Mesendoderm (in vitro differentiated cells): ENCODE measurements at regions not wholly inside any gene's neighbourhood (a gene's known extent, or its start where the extent isn't known, plus 50 kb on each side); places are given as distances from the start of the nearest gene placed in this dataset.
A peak's percentile ranks its signal among the peaks of the same experiment; 100 is the strongest.

Experiments used
- DNase-seq: peaks from one replicate; pipeline ENCODE4 v3.0.0; 2013
- H2AK5ac ChIP-seq: 2 replicates; pipeline ENCODE4 v1.6.1; 2013; ENCODE audit warnings: low read length, inconsistent platforms
- H2BK120ac ChIP-seq: 2 replicates; pipeline ENCODE4 v1.6.1; 2013; ENCODE audit warnings: low read depth, mild to moderate bottlenecking, low read length, moderate library complexity, mixed read lengths
- H2BK15ac ChIP-seq: replicated peaks from 2 replicates; pipeline ENCODE4 v1.6.1; 2013; ENCODE audit warnings: low read depth, mild to moderate bottlenecking, moderate library complexity
- H2BK5ac ChIP-seq: 2 replicates; pipeline ENCODE4 v1.6.1; 2013; ENCODE audit warnings: low read length, inconsistent platforms
- H3K18ac ChIP-seq: 2 replicates; pipeline ENCODE4 v1.6.1; 2013; ENCODE audit warnings: mild to moderate bottlenecking, low read length, mixed read lengths
- H3K23ac ChIP-seq: one replicate; pipeline ENCODE4 v1.6.1; 2013; ENCODE audit warnings: low read length
- H3K27ac ChIP-seq: 2 replicates; pipeline ENCODE4 v1.5.1; 2013; ENCODE audit warnings: low read depth, mild to moderate bottlenecking, inconsistent platforms, low read length, moderate library complexity
- H3K27me3 ChIP-seq: 2 replicates; pipeline ENCODE4 v1.6.1; 2013; ENCODE audit warnings: low read length, control low read depth, mild to moderate bottlenecking, inconsistent platforms; ENCODE audit not compliant: insufficient read depth, poor library complexity
- H3K36me3 ChIP-seq: 2 replicates; pipeline ENCODE4 v1.6.1; 2013; ENCODE audit warnings: low read length, inconsistent platforms; ENCODE audit not compliant: control insufficient read depth, insufficient read depth
- H3K4ac ChIP-seq: one replicate; pipeline ENCODE4 v1.6.1; 2013; ENCODE audit warnings: low read depth, mild to moderate bottlenecking, low read length, moderate library complexity
- H3K4me1 ChIP-seq: 2 replicates; pipeline ENCODE4 v1.6.1; 2013; ENCODE audit warnings: low read depth, low read length, inconsistent platforms; ENCODE audit not compliant: control insufficient read depth
- H3K4me2 ChIP-seq: 2 replicates; pipeline ENCODE4 v1.6.1; 2013; ENCODE audit warnings: low read length
- H3K4me3 ChIP-seq: 2 replicates; pipeline ENCODE4 v1.5.1; 2013; ENCODE audit warnings: mild to moderate bottlenecking, low read length
- H3K56ac ChIP-seq: one replicate; pipeline ENCODE4 v1.6.1; 2013; ENCODE audit warnings: low read length
- H3K79me1 ChIP-seq: 2 replicates; pipeline ENCODE4 v1.6.1; 2013; ENCODE audit warnings: low read length, inconsistent platforms
- H3K79me2 ChIP-seq: 2 replicates; pipeline ENCODE4 v1.6.1; 2013; ENCODE audit warnings: mild to moderate bottlenecking, low read length; ENCODE audit not compliant: control insufficient read depth, insufficient read depth
- H3K9ac ChIP-seq: 2 replicates; pipeline ENCODE4 v1.6.1; 2013; ENCODE audit warnings: low read length, inconsistent platforms
- H4K5ac ChIP-seq: one replicate; pipeline ENCODE4 v1.6.1; 2013; ENCODE audit warnings: low read length
- H4K8ac ChIP-seq: one replicate; pipeline ENCODE4 v1.6.1; 2013; ENCODE audit warnings: low read depth, mild to moderate bottlenecking, control low read depth, low read length, moderate library complexity
- WGBS: extraction: QIAGEN DNeasy Blood & Tissue Kit; methylation state at CpG from one replicate; pipeline ENCODE4 v1.1.7; 2013; ENCODE audit warnings: low lambda C conversion rate, missing lambda C conversion rate; ENCODE audit not compliant: insufficient coverage; ENCODE audit errors: extremely low coverage; 5-methylcytosine and 5-hydroxymethylcytosine counted together

DNA sequence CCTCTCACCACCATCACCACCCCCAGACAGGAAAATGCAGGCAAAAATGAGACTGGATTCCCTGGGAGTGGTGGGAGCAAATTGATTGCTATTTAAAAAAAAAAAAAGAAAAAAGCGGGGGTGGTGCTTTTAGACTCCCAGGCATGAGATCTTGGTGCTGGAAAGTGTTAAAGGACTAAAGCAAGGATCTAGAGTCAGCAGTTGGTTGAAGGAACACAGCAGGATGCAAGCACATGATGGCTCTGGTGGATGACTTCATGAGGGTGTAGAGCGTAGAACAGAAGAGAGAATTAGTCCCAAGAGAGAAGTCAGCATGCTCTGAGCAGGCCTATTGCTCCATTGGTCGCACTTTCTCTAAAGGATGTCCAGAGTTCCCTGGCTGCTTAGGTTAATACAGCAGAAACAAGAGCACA is 183.8 kb upstream of the HMGA2 start:
- Histone ChIP-seq H2BK15ac (peak overlapping the region; percentile 85), H3K4me2 (no peak overlapping the region), H3K23ac (no peak overlapping the region), H3K27ac (no peak overlapping the region), H3K79me2 (no peaks in the 10 kb centered on the region), H3K4me3 (no peak overlapping the region), H4K5ac (no peak overlapping the region), H3K4ac (no peak overlapping the region), H3K27me3 (no peaks in the 10 kb centered on the region), H3K18ac (peak overlapping the region; percentile 20), H2AK5ac (no peak overlapping the region), H2BK120ac (no peak overlapping the region), H3K36me3 (no peaks in the 10 kb centered on the region), H3K9ac (no peak overlapping the region), H3K79me1 (no peaks in the 10 kb centered on the region), H3K56ac (no peak overlapping the region), H4K8ac (no peak overlapping the region), H2BK5ac (no peak overlapping the region), H3K4me1 (no peaks in the 10 kb centered on the region)
- no peak for DNase-seq
- WGBS = no CpG with 5 or more reads among the region's 3 CpGs

DNA sequence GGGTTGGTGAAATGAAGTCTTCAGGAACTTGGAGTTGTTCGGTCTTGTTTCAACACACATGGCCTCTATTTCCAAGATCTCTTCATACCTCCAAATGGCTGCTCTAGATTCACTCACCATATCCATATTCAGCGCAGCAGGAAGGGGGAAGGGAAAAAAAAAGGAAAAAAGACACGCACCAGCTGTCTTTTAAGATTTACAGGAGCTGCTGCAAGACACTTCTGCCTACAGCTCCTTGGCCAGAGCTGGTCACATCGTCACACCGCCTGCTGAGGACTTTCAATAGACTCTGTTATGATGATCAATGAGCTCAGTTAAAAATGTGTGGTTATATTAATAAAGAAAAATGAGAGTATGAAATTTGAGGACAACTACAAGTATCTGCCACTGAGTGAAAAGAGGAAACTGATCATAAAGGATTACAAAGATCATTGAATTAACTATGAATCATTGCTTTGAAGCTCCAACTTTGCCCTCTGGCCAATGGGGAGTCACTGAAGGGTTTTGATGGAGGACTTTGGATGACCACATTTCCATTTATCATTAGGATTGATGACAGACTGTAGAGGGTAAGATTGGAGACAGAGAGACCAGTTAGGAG is 182.1 kb upstream of the HMGA2 start:
- H3K4me3 ChIP-seq = no peak overlapping the region
- no peak overlapping the region for H4K8ac ChIP-seq

DNA sequence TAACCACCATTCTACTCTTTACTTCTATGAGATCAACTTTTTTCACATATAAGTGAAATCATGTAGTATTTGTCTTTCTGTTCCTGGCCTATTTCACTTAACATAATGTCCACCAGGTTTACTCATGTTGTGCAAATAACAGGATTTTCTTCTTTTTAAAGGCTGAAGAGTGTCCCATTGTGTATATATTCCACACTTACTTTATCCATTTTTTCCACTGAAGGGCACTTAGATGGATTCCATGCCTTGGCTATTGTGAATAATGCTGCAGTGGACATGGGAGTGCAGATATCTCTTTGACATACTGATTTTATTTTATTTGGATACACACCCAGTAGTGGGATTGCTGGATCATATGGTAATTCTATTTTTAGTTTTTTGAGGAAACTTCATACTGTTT is 181.1 kb upstream of the HMGA2 start:
- Histone ChIP-seq H3K4me3 (no peak overlapping the region), H2BK15ac (no peak overlapping the region), H4K5ac (no peak overlapping the region), H3K9ac (no peak overlapping the region), H4K8ac (no peak overlapping the region), H3K27ac (no peak overlapping the region), H3K23ac (no peak overlapping the region), H3K79me1 (no peaks in the 10 kb centered on the region), H3K56ac (no peak overlapping the region), H2BK120ac (no peak overlapping the region), H2BK5ac (no peak overlapping the region), H3K36me3 (no peaks in the 10 kb centered on the region), H3K79me2 (no peaks in the 10 kb centered on the region), H3K4me2 (no peak overlapping the region), H3K4me1 (no peaks in the 10 kb centered on the region), H3K27me3 (no peaks in the 10 kb centered on the region), H2AK5ac (no peak overlapping the region), H3K4ac (no peak overlapping the region), H3K18ac (no peak overlapping the region)
- DNase-seq = no peak

More for the DNA sequence above, 182.1 kb upstream of the HMGA2 start:
- Histone ChIP-seq H2AK5ac (no peak overlapping the region), H3K27ac (no peak overlapping the region), H2BK120ac (no peak overlapping the region), H4K5ac (no peak overlapping the region), H3K36me3 (no peaks in the 10 kb centered on the region), H2BK15ac (no peak overlapping the region), H3K23ac (no peak overlapping the region), H3K56ac (no peak overlapping the region), H2BK5ac (no peak overlapping the region), H3K4me1 (no peaks in the 10 kb centered on the region), H3K79me1 (no peaks in the 10 kb centered on the region), H3K27me3 (no peaks in the 10 kb centered on the region), H3K18ac (no peak overlapping the region), H3K4ac (no peak overlapping the region), H3K79me2 (no peaks in the 10 kb centered on the region), H3K4me2 (no peak overlapping the region), H3K9ac (no peak overlapping the region)
- no CpG with 5 or more reads among the region's 5 CpGs for WGBS
- DNase-seq = no peak

DNA sequence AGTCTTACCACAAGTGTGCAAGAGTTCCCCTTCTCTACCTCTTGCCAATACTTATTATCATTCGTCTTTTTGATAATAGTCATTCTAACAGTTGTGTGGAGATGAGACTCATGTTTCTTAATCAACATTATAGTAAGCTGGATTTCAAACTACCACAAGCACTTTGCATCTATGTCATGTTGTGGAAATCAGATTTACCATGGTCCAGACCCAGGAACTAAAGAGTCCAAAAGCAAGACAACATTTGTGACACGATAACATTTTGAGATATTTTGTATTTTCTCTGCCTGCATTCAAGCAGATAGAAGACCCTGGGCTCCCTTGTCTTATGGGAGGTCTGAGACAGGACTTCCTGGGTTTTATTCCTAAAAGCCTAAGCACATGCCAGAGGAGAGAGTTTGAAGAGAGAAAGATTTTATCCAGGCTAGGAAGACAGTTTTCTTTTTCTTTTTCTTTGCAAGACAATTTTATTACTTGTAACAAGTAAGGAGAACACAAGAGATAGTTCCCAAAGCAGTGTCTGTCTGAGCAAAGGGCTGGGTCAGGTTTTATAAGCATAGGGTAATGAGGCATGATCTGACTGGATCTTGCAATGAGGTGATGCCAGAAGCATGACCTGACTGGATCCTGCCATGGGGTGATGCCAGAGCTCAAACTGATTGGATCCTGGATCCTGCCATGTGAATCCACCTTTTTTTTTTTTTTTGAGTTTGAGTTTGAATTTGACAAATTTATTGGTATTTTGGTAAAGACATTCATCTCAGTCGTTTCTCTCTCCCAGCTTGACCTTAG is 180.5 kb upstream of the HMGA2 start:
- Histone ChIP-seq H2AK5ac (no peak overlapping the region), H3K18ac (no peak overlapping the region), H3K23ac (no peak overlapping the region), H3K56ac (no peak overlapping the region), H2BK15ac (peak overlapping the region; percentile 59), H3K79me1 (no peaks in the 10 kb centered on the region), H3K4me1 (no peaks in the 10 kb centered on the region), H3K4ac (no peak overlapping the region), H3K27me3 (no peaks in the 10 kb centered on the region), H3K4me2 (no peak overlapping the region), H3K36me3 (no peaks in the 10 kb centered on the region), H3K27ac (no peak overlapping the region), H3K9ac (no peak overlapping the region), H4K5ac (no peak overlapping the region), H2BK5ac (no peak overlapping the region), H3K4me3 (no peak overlapping the region), H3K79me2 (no peaks in the 10 kb centered on the region), H4K8ac (no peak overlapping the region), H2BK120ac (no peak overlapping the region)
- no CpG with 5 or more reads among the region's 3 CpGs for WGBS
- no peak for DNase-seq

DNA sequence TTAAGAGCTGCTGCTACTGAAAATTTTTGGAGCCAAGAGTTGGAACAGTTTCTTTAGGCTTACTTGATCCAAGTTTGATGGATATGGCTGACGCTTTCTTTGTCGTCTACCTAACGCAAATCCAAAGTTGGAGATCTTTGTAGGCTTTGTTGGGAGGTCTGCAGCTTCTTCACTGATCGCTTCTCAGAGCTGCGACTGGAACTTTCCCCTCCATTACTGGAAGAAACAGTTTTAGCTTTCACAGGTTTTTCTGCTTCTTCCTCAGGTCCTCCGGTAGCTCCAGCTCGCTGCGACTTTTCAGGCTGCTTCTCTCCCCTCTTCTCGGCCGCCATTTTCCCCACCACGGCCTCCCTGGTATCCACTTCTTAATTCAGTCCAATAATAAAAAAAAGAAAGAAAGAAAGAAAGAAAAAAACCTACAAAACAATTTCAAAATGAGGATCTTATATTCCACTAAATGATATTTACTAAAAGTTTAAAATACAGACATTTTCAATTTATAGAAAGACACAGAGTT is 178.1 kb upstream of the HMGA2 start:
- Histone ChIP-seq H4K8ac (no peak overlapping the region), H2BK5ac (no peak overlapping the region), H3K79me1 (no peaks in the 10 kb centered on the region), H3K4me2 (no peak overlapping the region), H2BK15ac (no peak overlapping the region), H2AK5ac (no peak overlapping the region), H2BK120ac (no peak overlapping the region), H3K27ac (no peak overlapping the region), H3K27me3 (no peaks in the 10 kb centered on the region), H3K18ac (no peak overlapping the region), H3K36me3 (no peaks in the 10 kb centered on the region), H3K4me1 (no peaks in the 10 kb centered on the region), H3K4ac (no peak overlapping the region), H3K4me3 (no peak overlapping the region), H3K79me2 (no peaks in the 10 kb centered on the region), H3K56ac (no peak overlapping the region), H3K23ac (no peak overlapping the region), H4K5ac (no peak overlapping the region), H3K9ac (no peak overlapping the region)
- no peak for DNase-seq
- WGBS = no CpG with 5 or more reads among the region's 11 CpGs
